ENCODE measurements at regions not wholly inside any gene's neighbourhood (a gene's known extent, or its start where the extent isn't known, plus 50 kb on each side); places are given as distances from the start of the nearest gene placed in this dataset.
"Not testable (repeated sequence)": the region's sequence is repeated elsewhere in the genome, so short reads cannot be mapped to it uniquely, and the experiment has no call there.

- TF ChIP-seq YY1 (tag by site-specific recombination; IDR thresholded peaks at IDR 0.05); TCF7L2 (IDR thresholded peaks at IDR 0.05; ENCODE audit: borderline replicate concordance, low read depth, low read length); ZNF600 (tag by site-specific recombination; IDR thresholded peaks at IDR 0.05); ZNF704 (tag by site-specific recombination; IDR thresholded peaks at IDR 0.05); PRDM1 (tag by site-specific recombination; IDR thresholded peaks at IDR 0.05); ZNF791 (tag by site-specific recombination; IDR thresholded peaks at IDR 0.05); ZNF335 (tag by site-specific recombination; conservative IDR thresholded peaks at IDR 0.05); ZNF362 (tag by site-specific recombination; IDR thresholded peaks at IDR 0.05); SP2 (tag by site-specific recombination; IDR thresholded peaks at IDR 0.05); RBAK (tag by site-specific recombination; IDR thresholded peaks at IDR 0.05): not testable (repeated sequence)
- TF ChIP-seq, protein P1, sequence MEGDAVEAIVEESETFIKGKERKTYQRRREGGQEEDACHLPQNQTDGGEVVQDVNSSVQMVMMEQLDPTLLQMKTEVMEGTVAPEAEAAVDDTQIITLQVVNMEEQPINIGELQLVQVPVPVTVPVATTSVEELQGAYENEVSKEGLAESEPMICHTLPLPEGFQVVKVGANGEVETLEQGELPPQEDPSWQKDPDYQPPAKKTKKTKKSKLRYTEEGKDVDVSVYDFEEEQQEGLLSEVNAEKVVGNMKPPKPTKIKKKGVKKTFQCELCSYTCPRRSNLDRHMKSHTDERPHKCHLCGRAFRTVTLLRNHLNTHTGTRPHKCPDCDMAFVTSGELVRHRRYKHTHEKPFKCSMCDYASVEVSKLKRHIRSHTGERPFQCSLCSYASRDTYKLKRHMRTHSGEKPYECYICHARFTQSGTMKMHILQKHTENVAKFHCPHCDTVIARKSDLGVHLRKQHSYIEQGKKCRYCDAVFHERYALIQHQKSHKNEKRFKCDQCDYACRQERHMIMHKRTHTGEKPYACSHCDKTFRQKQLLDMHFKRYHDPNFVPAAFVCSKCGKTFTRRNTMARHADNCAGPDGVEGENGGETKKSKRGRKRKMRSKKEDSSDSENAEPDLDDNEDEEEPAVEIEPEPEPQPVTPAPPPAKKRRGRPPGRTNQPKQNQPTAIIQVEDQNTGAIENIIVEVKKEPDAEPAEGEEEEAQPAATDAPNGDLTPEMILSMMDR (tag by site-specific recombination; IDR thresholded peaks at IDR 0.05): not testable (repeated sequence)
- TF ChIP-seq, protein P2, sequence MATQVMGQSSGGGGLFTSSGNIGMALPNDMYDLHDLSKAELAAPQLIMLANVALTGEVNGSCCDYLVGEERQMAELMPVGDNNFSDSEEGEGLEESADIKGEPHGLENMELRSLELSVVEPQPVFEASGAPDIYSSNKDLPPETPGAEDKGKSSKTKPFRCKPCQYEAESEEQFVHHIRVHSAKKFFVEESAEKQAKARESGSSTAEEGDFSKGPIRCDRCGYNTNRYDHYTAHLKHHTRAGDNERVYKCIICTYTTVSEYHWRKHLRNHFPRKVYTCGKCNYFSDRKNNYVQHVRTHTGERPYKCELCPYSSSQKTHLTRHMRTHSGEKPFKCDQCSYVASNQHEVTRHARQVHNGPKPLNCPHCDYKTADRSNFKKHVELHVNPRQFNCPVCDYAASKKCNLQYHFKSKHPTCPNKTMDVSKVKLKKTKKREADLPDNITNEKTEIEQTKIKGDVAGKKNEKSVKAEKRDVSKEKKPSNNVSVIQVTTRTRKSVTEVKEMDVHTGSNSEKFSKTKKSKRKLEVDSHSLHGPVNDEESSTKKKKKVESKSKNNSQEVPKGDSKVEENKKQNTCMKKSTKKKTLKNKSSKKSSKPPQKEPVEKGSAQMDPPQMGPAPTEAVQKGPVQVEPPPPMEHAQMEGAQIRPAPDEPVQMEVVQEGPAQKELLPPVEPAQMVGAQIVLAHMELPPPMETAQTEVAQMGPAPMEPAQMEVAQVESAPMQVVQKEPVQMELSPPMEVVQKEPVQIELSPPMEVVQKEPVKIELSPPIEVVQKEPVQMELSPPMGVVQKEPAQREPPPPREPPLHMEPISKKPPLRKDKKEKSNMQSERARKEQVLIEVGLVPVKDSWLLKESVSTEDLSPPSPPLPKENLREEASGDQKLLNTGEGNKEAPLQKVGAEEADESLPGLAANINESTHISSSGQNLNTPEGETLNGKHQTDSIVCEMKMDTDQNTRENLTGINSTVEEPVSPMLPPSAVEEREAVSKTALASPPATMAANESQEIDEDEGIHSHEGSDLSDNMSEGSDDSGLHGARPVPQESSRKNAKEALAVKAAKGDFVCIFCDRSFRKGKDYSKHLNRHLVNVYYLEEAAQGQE (tag by site-specific recombination; IDR thresholded peaks at IDR 0.05): not testable (repeated sequence)
- TF ChIP-seq, protein P3, sequence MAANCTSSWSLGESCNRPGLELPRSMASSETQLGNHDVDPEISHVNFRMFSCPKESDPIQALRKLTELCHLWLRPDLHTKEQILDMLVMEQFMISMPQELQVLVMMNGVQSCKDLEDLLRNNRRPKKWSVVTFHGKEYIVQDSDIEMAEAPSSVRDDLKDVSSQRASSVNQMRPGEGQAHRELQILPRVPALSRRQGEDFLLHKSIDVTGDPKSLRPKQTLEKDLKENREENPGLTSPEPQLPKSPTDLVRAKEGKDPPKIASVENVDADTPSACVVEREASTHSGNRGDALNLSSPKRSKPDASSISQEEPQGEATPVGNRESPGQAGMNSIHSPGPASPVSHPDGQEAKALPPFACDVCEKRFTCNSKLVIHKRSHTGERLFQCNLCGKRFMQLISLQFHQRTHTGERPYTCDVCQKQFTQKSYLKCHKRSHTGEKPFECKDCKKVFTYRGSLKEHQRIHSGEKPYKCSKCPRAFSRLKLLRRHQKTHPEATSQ (tag by site-specific recombination; IDR thresholded peaks at IDR 0.05): not testable (repeated sequence)
These were observed 243.4 kb downstream of the TMA16 start for GRCh38 chr4:163737846-163738245.
